GM21423 (cell line): ENCODE measurements at regions not wholly inside any gene's neighbourhood (a gene's known extent, or its start where the extent isn't known, plus 50 kb on each side); places are given as distances from the start of the nearest gene placed in this dataset.

ENCODE experiments used
- ATAC-seq: cut with Tn5 transposase; IDR thresholded peaks from one replicate; pipeline ENCODE4 v1.9.1; 2021; ENCODE audit warnings: mild to moderate bottlenecking, moderate library complexity; ENCODE audit not compliant: unreplicated experiment

GRCh38 chr10:121217331-121217730, 366.2 kb downstream of the WDR11 start:
- ATAC-seq: no peak

- ATAC-seq: no peak
Observed at GRCh38 chr10:121221072-121221471, 369.9 kb downstream of the WDR11 start.

GRCh38 chr10:121221991-121222390, 370.8 kb downstream of the WDR11 start:
- ATAC-seq: no peak

- ATAC-seq: no peak
Observed at GRCh38 chr10:121222842-121223241, 371.7 kb downstream of the WDR11 start.

- no peak for ATAC-seq
Observed at GRCh38 chr10:121231079-121231478, 367.2 kb downstream of the FGFR2 start.

GRCh38 chr10:121232494-121232893, 365.8 kb downstream of the FGFR2 start:
- no peak for ATAC-seq

GRCh38 chr10:121235692-121236091, 362.6 kb downstream of the FGFR2 start:
- ATAC-seq: no peak

- ATAC-seq: no peak
Observed at GRCh38 chr10:121236621-121237020, 361.6 kb downstream of the FGFR2 start.

GRCh38 chr10:121237718-121238117, 360.5 kb downstream of the FGFR2 start:
- no peak for ATAC-seq

GRCh38 chr10:121240011-121240410, 358.2 kb downstream of the FGFR2 start:
- ATAC-seq: no peak

- ATAC-seq: no peak
Observed at GRCh38 chr10:121240556-121240955, 357.7 kb downstream of the FGFR2 start.

GRCh38 chr10:121241337-121241736, 356.9 kb downstream of the FGFR2 start:
- no peak for ATAC-seq

GRCh38 chr10:121242741-121243608, 355.3 kb downstream of the FGFR2 start:
- no peak for ATAC-seq

- ATAC-seq: no peak
Observed at GRCh38 chr10:121243609-121244241, 354.5 kb downstream of the FGFR2 start.

DNA sequence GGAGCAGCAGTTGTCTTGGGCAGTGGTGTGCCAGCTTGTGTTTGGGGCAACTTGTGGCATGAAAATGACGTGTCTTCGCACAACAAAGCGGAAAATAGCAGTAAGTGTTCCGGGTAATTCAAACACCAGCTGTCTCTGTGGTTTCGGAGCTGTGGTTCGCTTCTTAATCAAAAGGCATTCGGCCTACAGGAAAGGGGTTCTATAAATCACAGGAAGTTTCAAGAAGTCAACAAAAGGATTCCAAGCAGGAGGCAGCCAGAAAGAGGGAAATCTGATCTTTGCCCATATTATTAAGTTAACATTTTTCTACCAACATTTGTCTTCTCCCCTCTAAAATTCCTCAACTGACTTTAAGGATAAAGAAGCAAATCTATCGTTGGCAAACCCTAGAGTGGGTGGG, 353.4 kb downstream of the FGFR2 start:
- ATAC-seq: no peak

GRCh38 chr10:121245754-121246153, 352.5 kb downstream of the FGFR2 start:
- ATAC-seq: no peak

GRCh38 chr10:121248266-121248665, 350.0 kb downstream of the FGFR2 start:
- ATAC-seq: no peak

DNA sequence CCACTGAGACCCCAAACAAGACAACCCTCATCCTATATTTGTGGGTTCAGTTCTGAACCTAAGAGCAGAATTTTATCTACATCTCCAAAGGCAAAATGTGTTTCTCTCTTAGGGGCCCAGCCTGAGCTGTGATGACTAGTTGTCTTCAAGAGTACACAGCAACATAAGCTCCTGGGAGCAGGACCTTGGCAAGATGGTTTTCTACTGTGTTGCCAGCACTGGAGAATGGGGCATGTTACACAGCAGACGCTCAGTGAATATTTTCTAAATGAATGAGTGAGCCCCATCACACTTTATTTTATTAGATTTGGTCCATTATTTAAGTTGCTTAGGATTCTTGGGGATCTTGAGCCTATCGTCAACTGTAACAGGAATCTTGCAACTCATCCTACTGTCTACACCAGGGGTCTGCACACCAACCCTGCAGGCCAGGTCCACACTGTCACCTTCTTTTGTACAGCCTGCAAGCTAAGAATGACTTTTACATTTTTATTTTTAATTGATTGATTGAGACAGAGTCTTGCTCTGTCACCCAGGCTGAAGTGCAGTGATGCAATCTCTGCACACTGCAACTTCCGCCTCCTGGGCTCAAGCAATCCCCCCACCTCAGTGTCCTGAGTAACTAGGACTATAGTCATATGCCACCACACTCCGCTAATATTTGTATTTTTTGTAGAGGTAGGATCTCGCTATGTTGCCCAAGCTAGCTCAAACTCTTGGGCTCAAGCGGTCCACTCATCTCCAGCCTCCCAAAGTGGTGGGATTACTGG, 347.1 kb downstream of the FGFR2 start:
- ATAC-seq: no peak

GRCh38 chr10:121252756-121253155, 345.5 kb downstream of the FGFR2 start:
- ATAC-seq: no peak

- ATAC-seq: no peak
Observed at GRCh38 chr10:121260377-121260776, 337.9 kb downstream of the FGFR2 start.

DNA sequence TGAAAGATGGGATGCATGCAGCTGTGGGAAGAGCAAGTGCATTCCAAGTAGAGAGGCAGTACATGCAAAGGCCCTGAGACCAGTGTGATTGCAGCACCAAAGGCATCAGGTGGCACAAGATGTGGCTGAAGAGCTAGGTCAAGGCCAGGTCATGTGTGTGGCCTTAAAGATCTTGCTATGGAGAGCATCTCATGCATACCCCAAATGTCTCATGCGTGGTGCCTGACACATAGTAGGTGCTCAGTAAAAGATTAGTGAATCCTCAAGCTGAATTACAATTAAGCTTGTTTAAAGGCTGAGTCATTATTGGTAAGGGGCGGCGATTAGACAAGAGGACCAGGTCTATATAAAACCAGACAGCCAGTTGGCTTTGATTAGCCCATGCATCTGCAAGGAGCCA, 336.6 kb downstream of the FGFR2 start:
- no peak for ATAC-seq
